SK-N-MC (cell line): ENCODE measurements at regions not wholly inside any gene's neighbourhood (a gene's known extent, or its start where the extent isn't known, plus 50 kb on each side); places are given as distances from the start of the nearest gene placed in this dataset.

Experiments used
- EZH2 ChIP-seq: fragments of 200-600 bp; sonication (generic); IDR thresholded peaks from one replicate; pipeline ENCODE4 v1.6.1; 2017; ENCODE audit warnings: antibody characterized with exemption
- POLR2AphosphoS5 ChIP-seq: IDR thresholded peaks from 2 replicates; pipeline ENCODE4 v1.6.1; 2012; ENCODE audit warnings: mild to moderate bottlenecking, low read depth, low read length, borderline replicate concordance

GRCh38 chr7:24038993-24039392 lies 245.0 kb upstream of the NPY start:
- no peak for TF ChIP-seq EZH2
- TF ChIP-seq POLR2AphosphoS5, result no peak
